Spleen (tissue), 7 donors: ENCODE measurements at regions not wholly inside any gene's neighbourhood (a gene's known extent, or its start where the extent isn't known, plus 50 kb on each side); places are given as distances from the start of the nearest gene placed in this dataset.

Source experiments
- POLR2AphosphoS5 ChIP-seq, 3 donors: sonication (generic); formaldehyde crosslinking; IDR thresholded peaks; one replicate each; pipeline ENCODE4 v1.5.1; 2017; ENCODE audit warnings: antibody characterized with exemption in 3 of 3
- TF ChIP-seq, protein P1 (sequence below), 11 experiments: fragments of 200-600 bp in 7 of 11; fragments of 450-650 bp in 4 of 11; sonication (generic) in 4 of 11; IDR thresholded peaks in 8 of 11; conservative IDR thresholded peaks in 3 of 11; 1 replicate in 7 of 11; 2 replicates in 4 of 11; pipeline versions ENCODE4 v1.4.0 to v1.8.0; 2016 to 2021; ENCODE audit warnings: antibody characterized with exemption in 11 of 11, inconsistent platforms in 4 of 11, mild to moderate bottlenecking in 1 of 11
- donor health status: DM: no; HTN: no; CAD: no; lungs with moderate emphysema.
- donor health status: DM: no; HTN: no; CAD: no.
- donor health status: DM: no; HTN: no; CAD: no.

DNA sequence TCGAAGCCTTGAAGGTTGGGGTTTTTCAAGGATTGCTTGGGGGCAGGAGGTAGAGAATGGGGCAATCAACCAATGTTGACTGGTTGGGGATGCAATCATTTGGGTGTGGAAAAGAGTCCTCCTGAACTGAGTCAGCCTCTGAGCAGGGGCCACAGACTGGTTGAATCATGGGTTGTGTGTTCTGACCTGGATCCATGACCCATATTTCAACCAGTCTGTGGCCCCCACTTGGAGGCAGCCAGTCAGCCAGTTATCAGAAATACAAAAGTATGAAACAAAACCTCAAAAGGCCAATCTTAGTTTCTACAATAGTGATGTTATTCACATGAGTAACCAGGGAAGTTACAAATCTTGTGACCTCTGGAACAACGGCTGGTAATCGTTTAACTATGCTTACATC lies 81.4 kb upstream of the RANBP6 start:
- TF ChIP-seq, protein P1, sequence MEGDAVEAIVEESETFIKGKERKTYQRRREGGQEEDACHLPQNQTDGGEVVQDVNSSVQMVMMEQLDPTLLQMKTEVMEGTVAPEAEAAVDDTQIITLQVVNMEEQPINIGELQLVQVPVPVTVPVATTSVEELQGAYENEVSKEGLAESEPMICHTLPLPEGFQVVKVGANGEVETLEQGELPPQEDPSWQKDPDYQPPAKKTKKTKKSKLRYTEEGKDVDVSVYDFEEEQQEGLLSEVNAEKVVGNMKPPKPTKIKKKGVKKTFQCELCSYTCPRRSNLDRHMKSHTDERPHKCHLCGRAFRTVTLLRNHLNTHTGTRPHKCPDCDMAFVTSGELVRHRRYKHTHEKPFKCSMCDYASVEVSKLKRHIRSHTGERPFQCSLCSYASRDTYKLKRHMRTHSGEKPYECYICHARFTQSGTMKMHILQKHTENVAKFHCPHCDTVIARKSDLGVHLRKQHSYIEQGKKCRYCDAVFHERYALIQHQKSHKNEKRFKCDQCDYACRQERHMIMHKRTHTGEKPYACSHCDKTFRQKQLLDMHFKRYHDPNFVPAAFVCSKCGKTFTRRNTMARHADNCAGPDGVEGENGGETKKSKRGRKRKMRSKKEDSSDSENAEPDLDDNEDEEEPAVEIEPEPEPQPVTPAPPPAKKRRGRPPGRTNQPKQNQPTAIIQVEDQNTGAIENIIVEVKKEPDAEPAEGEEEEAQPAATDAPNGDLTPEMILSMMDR (IDR thresholded peaks at IDR 0.05 in 8 of 11, conservative IDR thresholded peaks at IDR 0.05 in 3 of 11) = no peak
- no peak for TF ChIP-seq POLR2AphosphoS5 (IDR thresholded peaks at IDR 0.05)
